MG63 (cell line): ENCODE measurements at regions not wholly inside any gene's neighbourhood (a gene's known extent, or its start where the extent isn't known, plus 50 kb on each side); places are given as distances from the start of the nearest gene placed in this dataset.
"Not testable (repeated sequence)": the region's sequence is repeated elsewhere in the genome, so short reads cannot be mapped to it uniquely, and the experiment has no call there.

ENCODE experiments used
- DNase-seq: peaks from one replicate; pipeline ENCODE4 v3.0.0-alpha.2; 2020
- H3K27me3 ChIP-seq: fragments of 250-450 bp; sonication (Bioruptor Pico); 2 replicates; pipeline ENCODE4 v1.5.1; 2020; ENCODE audit warnings: mild to moderate bottlenecking, moderate library complexity
- H3K36me3 ChIP-seq: fragments of 250-450 bp; sonication (Bioruptor Pico); 2 replicates; pipeline ENCODE4 v1.5.1; 2020; ENCODE audit warnings: mild to moderate bottlenecking, moderate library complexity
- H3K4me3 ChIP-seq: fragments of 250-450 bp; sonication (Bioruptor Pico); 2 replicates; pipeline ENCODE4 v1.5.1; 2020; ENCODE audit warnings: mild to moderate bottlenecking, moderate library complexity
- H3K9me3 ChIP-seq: fragments of 250-450 bp; sonication (Bioruptor Pico); 2 replicates; pipeline ENCODE4 v1.5.1; 2020; ENCODE audit warnings: mild to moderate bottlenecking, moderate library complexity

DNA sequence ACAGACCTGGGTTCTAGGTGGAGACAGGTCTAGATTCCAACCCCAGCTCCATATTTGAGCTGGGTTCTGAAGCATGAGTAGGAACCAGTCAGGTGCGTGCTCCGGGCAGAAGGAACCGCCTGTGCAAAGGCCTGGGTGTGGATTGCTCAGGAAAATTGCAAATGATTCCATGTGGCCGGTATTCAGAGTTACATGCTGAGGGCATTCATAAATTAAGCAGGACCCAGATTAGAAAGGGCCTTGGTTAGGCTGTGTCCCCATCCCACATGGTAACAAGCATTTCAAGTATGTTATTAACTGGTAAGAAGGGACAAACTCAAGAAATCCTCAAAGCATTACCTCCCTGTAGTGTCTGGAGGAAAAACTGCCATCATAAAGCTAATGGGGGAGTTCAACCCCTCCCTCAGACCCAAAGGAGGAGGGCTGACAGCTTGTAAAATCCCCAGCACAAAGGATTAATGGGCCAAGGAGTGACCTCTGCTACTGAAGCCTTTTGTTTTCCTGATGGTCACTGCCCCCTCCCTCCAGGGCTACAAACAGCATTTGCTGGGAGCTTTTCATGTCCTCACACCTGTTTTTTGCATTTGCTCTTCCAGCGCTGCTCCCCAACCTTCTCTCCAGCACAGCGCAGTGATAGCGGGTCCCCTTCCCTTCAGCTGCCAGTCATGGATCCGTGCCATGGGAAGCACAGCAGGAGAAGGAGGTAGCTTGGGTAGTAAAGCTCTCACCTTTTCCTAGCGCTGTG lies 218.0 kb downstream of the C16orf95 start:
- no peaks in the 10 kb centered on the region for H3K36me3 ChIP-seq
- H3K4me3 ChIP-seq = no peak overlapping the region
- DNase-seq = no peak
- no peaks in the 10 kb centered on the region for H3K27me3 ChIP-seq
- no peaks in the 10 kb centered on the region for H3K9me3 ChIP-seq

DNA sequence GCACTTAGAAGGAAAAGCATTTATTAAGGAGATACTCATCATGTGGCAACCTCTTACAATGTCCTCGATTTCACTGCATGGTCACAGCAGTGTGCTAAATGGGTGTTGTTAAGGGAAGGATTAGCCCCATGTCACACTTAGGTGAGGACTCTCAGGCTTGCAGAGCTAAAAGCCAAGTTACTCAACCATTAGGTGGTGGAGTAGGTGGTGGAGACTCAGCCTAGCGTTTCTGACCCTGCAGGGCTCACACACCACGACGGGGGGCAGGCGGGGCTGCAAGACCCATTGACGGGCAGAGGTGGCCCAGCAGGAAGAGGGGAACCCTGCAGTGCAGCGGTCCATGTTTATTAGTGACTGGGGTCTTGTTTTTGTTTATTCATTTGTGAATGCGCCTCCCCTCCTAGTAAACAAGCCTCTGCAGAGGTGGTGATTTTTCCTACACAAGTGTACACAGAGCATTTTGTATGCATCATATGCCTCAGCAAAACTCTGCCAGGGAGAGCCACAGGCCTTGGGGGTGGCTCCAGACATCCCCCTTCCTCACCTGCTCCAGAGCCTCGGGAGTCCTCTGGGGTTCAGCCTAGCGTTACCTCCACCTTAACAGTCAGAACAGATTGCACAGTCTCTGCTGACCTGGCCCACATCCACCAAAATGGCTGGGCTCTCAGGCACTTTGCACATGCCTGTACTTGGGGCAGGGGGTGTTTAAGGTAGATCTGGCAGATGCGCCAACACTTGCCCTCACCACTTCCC lies 216.7 kb downstream of the C16orf95 start:
- Histone ChIP-seq H3K36me3 (no peaks in the 10 kb centered on the region), H3K27me3 (no peaks in the 10 kb centered on the region), H3K9me3 (no peaks in the 10 kb centered on the region), H3K4me3 (no peak overlapping the region)
- DNase-seq = no peak

DNA sequence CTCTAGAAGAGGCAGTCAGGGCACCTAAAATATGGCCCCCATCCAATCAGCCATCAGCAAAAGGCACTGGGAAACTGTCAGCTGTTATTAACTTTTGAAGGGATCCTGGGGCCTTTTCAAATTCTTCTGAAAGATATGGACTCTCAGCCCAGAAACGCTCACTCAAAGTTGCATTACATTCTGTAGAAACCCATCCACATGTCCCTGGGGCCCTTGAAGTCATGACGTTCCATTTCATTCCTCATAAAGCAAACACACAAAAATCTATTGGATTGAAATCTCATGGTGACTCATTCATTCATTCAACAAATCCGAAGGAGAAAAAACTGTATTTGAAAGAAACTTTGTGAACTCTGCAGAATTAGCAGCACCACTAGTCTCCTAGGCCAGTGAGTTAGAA lies 215.3 kb downstream of the C16orf95 start:
- Histone ChIP-seq H3K4me3 (no peak overlapping the region), H3K27me3 (no peaks in the 10 kb centered on the region)
- DNase-seq = peak; percentile 30

DNA sequence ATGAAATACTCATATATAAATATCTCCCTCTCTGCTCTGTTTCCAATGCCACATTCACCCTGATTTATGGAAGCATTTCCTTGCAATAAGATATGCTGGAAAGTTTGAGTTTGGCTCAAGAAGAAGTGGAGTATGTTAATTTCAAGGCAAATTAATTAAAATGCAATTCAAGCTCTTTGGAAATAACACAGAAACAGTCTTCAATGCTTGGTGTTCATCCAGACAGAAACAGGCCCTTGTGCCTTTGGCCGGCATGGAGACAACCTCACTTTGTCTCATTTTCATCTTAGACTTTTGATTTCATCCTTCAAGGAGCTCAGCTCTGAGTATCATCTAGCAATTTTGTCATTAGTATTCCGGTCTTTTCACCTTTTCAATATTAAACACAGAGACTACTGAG lies 210.0 kb downstream of the C16orf95 start:
- Histone ChIP-seq H3K9me3 (no peaks in the 10 kb centered on the region), H3K27me3 (no peaks in the 10 kb centered on the region), H3K4me3 (no peak overlapping the region), H3K36me3 (no peaks in the 10 kb centered on the region)
- DNase-seq = no peak

More for the DNA sequence above, 215.3 kb downstream of the C16orf95 start:
- Histone ChIP-seq H3K9me3 (no peaks in the 10 kb centered on the region), H3K36me3 (no peaks in the 10 kb centered on the region)

DNA sequence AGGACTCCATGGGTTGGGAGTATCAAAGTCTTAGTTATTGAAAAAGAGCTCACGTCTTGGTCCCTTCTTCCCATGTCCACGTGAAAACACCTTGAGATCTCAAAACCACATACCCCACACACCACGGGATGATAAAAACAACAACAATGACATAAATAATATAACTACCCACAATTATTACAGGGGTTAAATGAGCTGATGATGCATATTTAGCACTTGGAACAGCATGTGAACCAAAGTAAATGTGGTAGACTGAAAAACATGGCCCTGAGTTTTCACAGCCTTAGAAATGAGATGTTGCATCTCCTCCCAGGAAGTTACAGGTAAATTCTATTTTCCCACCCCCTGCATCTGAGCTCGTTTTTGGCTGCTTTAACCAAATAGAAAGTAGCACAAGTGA lies 208.9 kb downstream of the C16orf95 start:
- H3K27me3 ChIP-seq = no peaks in the 10 kb centered on the region
- no peak overlapping the region for H3K4me3 ChIP-seq
- DNase-seq = no peak
- no peaks in the 10 kb centered on the region for H3K9me3 ChIP-seq
- H3K36me3 ChIP-seq = no peaks in the 10 kb centered on the region

DNA sequence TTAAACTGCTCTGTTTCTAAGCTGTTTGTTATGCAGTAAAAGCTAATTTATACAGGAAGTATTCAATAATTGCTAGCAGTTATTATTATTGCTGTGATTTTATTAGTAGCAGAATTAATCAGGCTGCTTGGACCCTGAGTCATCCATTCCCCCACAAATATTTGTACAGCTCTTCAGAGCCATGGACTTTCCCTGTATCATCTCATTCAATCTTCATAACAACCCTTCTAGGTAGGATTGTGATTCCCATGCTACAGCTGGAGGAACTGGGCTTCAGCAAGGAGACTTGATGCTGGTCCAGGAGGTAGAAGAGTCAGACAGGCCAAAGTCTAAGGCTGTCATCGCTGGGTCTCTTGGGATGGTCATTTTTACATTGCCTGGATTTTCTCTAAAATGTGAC lies 208.3 kb downstream of the C16orf95 start:
- no peaks in the 10 kb centered on the region for H3K27me3 ChIP-seq
- DNase-seq = no peak
- no peaks in the 10 kb centered on the region for H3K9me3 ChIP-seq
- no peak overlapping the region for H3K4me3 ChIP-seq
- H3K36me3 ChIP-seq = no peaks in the 10 kb centered on the region

DNA sequence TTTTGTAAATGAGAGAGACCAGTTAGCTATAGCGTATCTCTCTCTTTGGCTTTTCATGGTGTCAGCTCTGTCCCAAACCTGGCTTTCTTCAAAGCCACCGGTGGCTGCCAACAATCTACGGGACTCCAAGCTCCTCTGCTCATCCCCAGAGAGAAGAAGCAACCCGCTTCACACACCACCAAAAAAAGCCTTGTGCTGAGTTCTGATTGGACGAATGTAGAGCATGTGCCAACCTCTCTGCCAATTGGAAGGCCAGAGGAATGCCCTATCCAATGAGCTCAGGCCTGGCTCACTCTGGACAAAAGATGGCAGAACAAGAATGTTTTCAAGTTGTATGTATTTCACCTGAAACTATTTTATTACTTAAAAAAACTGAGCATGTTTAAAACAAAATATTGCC lies 202.4 kb downstream of the C16orf95 start:
- H3K4me3 ChIP-seq = no peak overlapping the region
- H3K9me3 ChIP-seq = no peaks in the 10 kb centered on the region
- no peak for DNase-seq
- no peaks in the 10 kb centered on the region for H3K27me3 ChIP-seq
- H3K36me3 ChIP-seq = no peaks in the 10 kb centered on the region

DNA sequence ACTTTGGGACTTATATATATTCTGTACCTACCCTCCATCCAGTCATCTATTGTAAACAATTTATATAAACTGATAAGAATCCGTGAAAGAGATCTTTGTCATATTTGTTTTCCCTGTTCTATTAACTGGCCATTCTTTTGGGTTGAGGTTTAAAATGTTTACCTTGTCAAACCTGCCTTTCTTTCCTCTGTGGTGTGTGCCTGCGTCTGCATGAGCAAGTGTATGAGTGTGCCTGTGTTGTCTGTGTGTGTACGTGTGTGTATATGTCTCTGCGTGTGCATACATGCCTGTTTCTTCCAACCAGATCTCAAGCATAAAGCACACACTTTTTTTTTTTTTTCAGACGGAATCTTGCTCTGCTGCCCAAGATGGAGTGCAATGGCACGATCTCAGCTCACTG lies 201.5 kb downstream of the C16orf95 start:
- Histone ChIP-seq H3K9me3 (no peaks in the 10 kb centered on the region), H3K36me3 (no peaks in the 10 kb centered on the region), H3K4me3 (no peak overlapping the region), H3K27me3 (no peaks in the 10 kb centered on the region)
- DNase-seq = no peak

DNA sequence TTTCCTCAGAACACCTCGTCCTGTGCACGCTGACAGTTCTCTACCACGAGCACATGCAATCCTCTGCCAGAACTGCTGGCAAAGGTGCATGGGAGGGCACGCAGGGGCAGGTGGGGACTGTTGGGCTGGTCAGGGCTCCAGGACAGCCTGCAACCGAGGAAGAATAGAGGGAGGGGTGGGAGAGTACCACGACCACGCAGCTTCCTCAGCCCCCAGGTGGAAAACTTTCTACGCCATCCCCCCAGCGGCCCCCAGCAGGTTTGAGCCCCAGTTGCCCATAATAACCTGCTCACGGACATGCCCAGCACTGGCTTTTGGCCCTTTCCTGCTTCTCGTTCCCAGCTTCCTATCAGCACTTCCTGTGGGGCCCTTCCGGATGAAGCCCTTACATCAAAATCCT lies 199.3 kb downstream of the C16orf95 start:
- H3K27me3 ChIP-seq = no peaks in the 10 kb centered on the region
- H3K36me3 ChIP-seq = no peaks in the 10 kb centered on the region
- H3K9me3 ChIP-seq = no peaks in the 10 kb centered on the region
- no peak for DNase-seq
- H3K4me3 ChIP-seq = no peak overlapping the region

DNA sequence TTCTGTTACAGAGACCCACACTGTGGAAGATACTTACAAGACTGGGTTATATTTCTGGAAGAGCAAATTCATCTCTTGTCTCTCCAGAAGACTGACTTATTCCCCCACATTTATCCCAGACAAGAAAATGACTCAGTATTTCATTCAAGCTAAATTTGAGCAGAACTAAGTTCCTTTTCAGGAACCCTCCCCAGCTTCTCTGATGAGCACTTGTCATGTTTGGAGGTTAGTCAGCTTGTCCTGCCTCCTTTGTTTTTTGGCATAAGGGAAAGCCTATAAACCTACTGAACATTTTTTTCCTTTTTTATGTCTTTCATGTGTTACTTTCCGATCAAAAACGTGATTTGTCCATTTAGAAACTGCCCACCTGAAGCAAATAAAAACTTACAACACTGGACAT lies 198.0 kb downstream of the C16orf95 start:
- Histone ChIP-seq H3K4me3 (no peak overlapping the region), H3K36me3 (no peaks in the 10 kb centered on the region), H3K27me3 (no peaks in the 10 kb centered on the region), H3K9me3 (no peaks in the 10 kb centered on the region)
- DNase-seq = no peak

DNA sequence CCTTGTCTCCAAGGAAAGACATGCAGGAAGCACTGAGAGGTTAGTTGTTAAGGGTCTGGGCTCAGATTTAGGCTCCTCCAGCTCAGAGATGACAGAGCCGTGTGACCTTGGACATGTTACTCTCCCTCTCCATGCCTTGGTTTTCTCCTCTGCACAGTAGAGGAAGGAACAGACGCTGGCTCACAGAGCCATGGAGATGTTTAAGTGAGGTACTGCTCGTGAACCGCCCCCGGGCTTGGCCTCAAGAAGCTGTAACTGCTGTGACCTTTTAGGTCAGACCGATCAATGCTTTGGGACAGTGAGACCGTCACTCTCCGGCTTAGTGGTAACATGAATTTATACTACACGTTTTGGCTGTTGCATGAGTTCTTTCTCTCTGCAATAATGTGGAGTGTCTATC lies 197.4 kb downstream of the C16orf95 start:
- H3K9me3 ChIP-seq = no peaks in the 10 kb centered on the region
- no peak for DNase-seq
- no peaks in the 10 kb centered on the region for H3K36me3 ChIP-seq
- no peak overlapping the region for H3K4me3 ChIP-seq
- H3K27me3 ChIP-seq = no peaks in the 10 kb centered on the region

DNA sequence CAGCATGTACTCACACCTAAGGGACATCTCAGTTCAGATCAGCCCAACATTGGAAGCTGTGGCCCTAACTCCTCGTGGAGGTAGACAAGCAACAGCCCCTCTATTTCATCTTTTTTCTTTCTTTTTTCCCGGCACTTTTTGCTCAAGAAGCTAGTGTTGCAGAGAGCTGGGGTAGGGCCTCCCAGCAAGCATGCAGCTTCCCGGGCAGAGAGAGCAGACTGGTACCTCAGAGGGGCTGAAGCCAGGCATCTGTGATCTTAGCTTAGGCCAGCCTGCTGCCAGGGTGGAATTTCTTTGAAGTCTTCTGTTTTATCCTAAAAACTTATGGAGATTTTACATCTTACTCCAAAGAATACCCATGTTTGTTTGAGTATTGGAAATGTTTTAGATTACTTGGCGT lies 195.4 kb downstream of the C16orf95 start:
- Histone ChIP-seq H3K9me3 (no peaks in the 10 kb centered on the region), H3K4me3 (no peak overlapping the region), H3K36me3 (no peaks in the 10 kb centered on the region), H3K27me3 (no peaks in the 10 kb centered on the region)
- no peak for DNase-seq

DNA sequence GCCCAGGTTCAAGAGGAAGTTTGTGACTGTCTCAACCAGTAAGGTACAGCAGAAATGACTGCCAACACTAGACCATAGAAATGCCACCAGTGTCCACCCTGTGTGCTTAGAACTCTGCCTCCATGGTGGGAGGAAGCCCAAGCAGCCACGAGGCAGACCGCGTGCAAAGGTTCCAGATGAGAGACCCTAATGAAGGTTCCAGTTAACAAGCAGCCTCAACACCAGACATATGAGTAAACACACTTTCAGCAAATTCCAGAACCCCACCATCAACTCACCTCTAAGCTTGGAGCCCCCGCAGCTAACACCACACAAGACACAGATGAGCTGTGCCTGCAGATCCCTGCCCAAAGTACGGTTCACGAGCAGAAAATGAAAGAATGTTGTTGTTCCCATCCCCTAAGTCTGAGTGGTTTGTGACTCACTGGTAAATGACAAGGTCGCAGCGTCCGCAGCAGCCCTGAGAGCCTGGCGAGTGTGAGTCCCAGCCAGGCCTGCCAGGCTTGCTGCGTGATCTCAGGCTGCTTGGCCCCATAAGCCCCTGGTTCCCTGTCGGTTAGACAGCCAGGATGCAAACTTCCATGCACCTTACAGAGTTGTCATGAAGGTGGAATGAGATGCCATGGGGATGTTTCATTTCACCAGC lies 193.7 kb downstream of the C16orf95 start:
- Histone ChIP-seq H3K36me3 (no peaks in the 10 kb centered on the region), H3K27me3 (no peaks in the 10 kb centered on the region), H3K9me3 (no peaks in the 10 kb centered on the region), H3K4me3 (no peak overlapping the region)
- DNase-seq = peak; percentile 23

DNA sequence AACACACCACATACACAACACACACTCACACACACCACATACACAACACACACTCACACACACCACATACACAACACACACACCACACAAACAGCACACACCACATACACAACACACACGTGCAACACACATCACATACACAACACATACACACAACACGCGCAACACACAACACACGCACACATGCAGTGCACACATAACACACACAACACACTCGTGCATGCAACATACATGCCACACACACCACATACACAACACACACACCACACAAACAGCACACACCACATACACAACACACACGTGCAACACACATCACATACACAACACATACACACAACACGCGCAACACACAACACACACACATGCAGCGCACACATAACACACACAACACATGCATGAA lies 192.8 kb downstream of the C16orf95 start:
- H3K9me3 ChIP-seq, H3K27me3 ChIP-seq, H3K4me3 ChIP-seq, H3K36me3 ChIP-seq, DNase-seq: not testable (repeated sequence)

DNA sequence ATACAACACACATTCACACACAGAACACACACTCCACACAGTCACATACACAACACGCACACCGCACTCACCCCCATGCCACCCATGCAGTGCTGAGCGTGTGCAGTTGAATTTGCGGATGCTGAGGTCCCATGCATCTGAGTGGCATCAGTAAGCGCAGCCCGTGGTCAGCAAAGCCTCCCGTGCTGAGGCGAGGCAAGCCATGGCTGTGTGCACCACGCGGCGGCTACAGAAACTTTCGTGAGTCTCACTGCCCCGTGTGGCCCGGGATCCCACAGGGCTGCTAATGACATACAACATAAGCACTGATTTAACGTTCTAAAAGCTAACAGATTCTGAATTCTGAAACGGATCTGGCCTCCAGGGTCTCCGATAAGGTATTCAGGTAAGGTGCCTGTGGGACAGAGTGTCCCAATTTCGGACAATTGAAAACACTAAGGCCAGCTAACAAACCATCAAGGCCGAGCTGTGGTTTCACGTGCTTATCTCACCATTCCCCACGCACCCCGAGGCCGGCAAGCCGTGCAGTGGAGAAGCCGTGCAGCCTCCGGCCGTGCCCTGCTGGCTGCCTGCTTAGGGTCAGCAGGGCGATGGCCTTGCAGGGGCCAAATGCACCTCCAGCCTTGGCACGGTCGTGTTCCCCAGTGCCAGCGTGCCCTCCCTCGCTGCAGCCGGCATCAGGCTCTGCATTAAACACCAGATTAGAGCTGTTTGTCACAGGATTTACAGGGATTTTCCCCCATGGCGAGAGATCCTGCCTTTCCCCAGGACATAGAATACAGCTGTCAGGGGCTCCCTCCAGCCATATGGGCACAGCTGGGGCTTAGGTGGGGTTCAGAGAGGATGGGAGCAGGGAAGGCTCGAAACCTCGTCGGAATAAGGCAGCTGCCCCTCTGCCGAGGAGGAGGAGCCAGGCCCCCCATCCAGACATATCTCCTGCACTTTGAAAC lies 191.7 kb downstream of the C16orf95 start:
- H3K9me3 ChIP-seq = no peaks in the 10 kb centered on the region
- no peaks in the 10 kb centered on the region for H3K36me3 ChIP-seq
- no peak overlapping the region for H3K4me3 ChIP-seq
- no peak for DNase-seq
- H3K27me3 ChIP-seq = no peaks in the 10 kb centered on the region

DNA sequence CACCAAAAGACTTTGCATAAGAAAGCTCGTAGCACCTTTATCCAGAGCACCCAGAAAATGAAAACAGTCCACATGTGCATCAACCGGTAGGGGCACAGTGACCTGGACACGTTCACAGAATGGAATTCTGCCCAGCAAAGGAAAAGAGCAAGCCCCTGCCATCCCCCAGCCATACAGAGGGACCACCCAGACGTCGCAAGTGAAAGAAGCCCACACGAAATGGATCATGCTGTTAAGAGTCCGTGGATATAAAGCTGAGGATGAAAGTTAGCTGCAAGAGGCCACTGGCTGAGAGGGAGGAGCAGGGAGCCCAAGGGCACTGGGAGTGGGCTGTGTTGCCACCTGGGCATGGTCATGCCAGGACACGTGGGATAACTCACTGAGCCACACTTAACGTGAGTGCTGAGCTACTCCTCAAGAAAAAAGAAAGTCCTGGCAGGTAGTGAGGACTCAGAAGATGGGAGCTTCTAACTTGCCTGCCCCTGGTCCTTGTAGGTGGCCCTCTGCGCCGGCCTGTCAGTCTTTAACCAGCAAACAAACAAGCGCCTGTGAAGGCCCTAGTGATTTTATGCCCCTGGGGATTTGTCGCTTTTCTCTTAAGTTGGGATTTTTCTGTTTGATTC lies 190.7 kb downstream of the C16orf95 start:
- H3K27me3 ChIP-seq = no peaks in the 10 kb centered on the region
- DNase-seq = no peak
- no peaks in the 10 kb centered on the region for H3K9me3 ChIP-seq
- no peak overlapping the region for H3K4me3 ChIP-seq
- H3K36me3 ChIP-seq = no peaks in the 10 kb centered on the region
